GM19395 (cell line): ENCODE measurements at regions not wholly inside any gene's neighbourhood (a gene's known extent, or its start where the extent isn't known, plus 50 kb on each side); places are given as distances from the start of the nearest gene placed in this dataset.

Source experiments
- ATAC-seq: cut with Tn5 transposase; IDR thresholded peaks from one replicate; pipeline ENCODE4 v1.9.1; 2021; ENCODE audit warnings: mild to moderate bottlenecking, moderate library complexity; ENCODE audit not compliant: unreplicated experiment

GRCh38 chr1:81410351-81410750 is 390.4 kb upstream of the ADGRL2 start:
- no peak for ATAC-seq

DNA sequence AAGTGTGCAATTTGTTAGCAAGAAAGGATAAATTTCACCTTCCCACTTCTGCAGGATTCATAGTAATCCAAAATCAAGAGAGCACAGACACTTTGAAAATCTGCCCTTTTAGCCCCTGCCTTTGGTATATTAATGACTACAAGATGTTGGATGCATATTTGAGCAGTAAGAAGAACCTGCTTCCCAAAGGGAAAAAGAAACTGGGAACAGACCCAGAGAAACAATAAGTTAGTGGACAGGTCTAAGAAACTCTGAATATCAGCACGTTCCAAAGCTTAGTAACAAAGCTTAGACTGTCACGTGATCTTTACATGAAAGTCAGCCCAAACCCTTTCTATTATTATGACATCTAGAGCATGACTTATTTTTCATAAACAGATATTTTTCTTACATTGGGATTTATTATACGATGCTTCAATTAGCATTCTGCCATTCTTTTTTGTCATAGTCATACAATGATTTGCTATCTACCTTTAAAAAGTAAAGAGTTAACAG is 390.9 kb upstream of the ADGRL2 start:
- ATAC-seq = no peak

- ATAC-seq = no peak
These were observed 391.5 kb upstream of the ADGRL2 start for GRCh38 chr1:81409262-81409661.

DNA sequence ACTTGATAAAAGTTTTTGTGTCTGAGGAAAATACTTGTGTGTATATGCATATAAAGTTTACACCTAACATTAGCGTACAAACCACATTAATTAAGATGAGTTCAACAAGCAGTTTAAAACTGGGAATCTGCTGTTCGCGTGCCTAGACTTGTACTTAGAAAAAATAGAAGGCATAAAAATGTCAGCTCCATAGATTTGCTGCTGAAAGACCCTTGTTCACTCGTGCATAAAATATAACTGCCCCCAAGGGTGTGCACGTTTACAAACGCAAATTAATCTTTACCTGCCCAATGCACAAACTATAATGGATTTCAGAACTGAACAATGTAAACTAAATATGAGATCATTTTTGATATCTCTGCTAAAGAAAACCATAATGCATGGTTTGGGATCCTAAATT is 392.3 kb upstream of the ADGRL2 start:
- no peak for ATAC-seq

DNA sequence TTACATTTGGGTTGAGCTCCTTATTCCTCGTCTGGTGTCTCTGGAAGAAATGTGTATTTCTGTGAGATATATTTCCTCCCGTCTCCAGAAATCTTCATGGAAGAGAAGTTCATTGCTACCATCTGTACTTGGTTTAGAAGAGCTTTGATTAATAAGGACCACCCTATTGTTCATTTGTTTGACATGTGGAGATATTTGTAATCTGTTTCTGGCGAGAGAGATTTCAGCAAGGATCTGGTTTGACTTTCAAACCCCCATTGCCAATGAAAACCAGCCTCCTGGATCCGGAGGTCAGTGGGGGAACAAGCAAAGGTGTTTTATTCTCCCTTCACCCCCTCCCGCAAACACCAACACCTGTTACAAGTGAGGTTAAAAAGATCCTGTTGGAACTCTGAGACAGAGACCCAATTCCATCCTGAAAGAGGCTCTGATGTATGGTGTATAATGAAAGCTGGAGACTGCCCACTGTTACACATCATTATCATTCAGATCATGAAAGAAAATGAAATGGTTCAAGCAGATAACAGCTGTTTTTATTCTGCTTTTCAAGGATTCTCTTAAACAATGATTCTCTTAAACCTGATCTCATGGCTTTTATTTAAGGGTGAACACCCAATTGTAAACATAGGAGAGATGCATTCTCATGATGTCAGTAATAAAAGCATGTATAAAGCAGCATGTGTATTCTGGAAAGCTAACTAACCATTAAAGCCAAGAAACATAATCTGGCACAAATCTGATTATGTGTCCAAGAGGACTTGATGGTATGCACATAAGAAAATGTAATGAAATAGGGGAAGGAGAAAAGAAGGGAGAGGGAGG is 393.5 kb upstream of the ADGRL2 start:
- ATAC-seq = no peak

DNA sequence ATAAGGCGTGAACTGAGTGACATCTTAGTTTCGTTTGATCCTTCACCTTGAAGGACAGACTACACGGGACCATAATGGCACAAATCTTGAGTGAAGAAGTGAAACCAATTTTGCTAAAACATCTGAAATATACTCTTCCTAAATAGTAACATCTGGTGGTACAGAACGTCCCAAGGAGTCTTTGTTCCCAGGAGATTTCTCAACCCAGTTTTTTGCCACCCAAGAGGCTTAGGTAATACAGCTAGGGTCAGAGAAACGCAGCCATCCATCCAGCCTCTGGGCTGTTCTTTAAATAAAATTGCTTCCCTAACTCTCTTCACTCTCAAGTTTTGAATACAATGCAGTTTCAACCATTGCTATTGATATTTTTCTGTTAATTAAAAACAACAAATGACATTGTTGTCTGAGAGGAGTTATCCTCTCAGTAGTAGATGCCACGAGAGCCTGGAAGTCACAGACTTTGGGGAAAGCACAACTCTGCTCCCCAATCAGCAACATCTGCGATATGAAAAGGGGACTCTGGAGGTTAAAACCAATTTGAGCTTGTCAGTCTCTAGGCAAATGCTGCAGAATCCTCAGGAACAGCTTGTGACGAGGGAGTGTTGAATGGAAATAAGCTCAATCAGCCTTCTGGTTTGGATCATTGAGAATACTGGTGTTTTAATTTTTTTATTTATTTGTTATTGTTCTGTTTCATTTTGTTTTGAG is 394.3 kb upstream of the ADGRL2 start:
- no peak for ATAC-seq

GRCh38 chr1:81398041-81398440 is 402.7 kb upstream of the ADGRL2 start:
- no peak for ATAC-seq

GRCh38 chr1:81392526-81393226 is 408.1 kb upstream of the ADGRL2 start:
- no peak for ATAC-seq

DNA sequence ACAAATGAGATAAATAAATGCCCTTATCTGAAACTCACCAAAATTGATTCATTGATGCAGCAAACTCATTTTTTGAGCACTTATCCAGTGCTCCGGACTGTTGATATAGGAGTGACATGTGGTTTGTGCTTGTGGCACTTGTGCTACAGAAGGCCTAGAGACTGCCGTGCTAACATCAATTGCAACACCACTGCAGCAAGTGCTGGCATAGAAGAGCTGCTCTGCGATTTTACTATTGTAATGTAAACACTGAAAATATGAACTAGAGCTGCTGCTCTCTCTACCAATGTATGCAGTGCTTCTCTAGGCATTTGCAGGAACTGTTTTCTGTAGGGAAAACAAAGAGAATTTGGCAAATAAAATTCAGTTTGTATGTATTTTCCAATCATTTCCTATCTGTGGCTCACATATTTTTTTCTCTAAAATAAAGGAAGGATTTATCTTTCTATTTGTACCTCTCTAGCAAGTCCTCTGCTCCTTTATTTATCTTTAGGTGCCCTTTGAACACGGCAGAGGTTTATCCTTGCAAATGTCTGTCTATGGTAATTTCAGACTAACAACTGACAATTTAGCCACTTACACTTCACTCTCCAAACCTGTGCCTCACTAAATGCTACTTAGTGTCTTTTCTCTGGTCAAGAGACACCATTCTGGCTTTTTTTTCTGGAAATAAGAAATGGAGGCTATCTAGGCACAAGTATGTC is 409.5 kb upstream of the ADGRL2 start:
- no peak for ATAC-seq

- no peak for ATAC-seq
These were observed 412.3 kb upstream of the ADGRL2 start for GRCh38 chr1:81388435-81388834.

- no peak for ATAC-seq
These were observed 413.3 kb upstream of the ADGRL2 start for GRCh38 chr1:81387446-81387845.

- no peak for ATAC-seq
These were observed 418.2 kb upstream of the ADGRL2 start for GRCh38 chr1:81382561-81382960.

GRCh38 chr1:81381881-81382280 is 418.9 kb upstream of the ADGRL2 start:
- no peak for ATAC-seq

GRCh38 chr1:81380436-81380835 is 420.3 kb upstream of the ADGRL2 start:
- no peak for ATAC-seq

- ATAC-seq = no peak
These were observed 421.3 kb upstream of the ADGRL2 start for GRCh38 chr1:81379430-81379829.

DNA sequence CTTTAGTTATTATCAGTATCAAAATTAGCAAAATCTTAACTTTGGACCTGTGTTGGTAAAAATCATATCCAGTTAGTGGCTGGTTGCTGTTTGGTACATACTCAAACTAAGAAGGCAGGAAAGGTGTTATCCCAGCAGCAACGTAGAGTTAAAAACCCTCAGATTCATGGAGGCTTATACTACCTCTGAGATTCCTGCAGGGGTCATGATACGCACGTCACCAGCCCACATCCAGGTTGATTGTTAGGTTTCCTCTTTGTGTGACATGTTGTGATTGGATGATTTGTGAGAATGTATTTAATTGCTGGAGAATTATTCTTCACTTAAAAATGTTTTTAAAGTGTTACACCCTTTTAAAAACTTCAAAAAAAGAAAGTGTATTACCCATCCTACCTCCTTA is 423.3 kb upstream of the ADGRL2 start:
- ATAC-seq = no peak

DNA sequence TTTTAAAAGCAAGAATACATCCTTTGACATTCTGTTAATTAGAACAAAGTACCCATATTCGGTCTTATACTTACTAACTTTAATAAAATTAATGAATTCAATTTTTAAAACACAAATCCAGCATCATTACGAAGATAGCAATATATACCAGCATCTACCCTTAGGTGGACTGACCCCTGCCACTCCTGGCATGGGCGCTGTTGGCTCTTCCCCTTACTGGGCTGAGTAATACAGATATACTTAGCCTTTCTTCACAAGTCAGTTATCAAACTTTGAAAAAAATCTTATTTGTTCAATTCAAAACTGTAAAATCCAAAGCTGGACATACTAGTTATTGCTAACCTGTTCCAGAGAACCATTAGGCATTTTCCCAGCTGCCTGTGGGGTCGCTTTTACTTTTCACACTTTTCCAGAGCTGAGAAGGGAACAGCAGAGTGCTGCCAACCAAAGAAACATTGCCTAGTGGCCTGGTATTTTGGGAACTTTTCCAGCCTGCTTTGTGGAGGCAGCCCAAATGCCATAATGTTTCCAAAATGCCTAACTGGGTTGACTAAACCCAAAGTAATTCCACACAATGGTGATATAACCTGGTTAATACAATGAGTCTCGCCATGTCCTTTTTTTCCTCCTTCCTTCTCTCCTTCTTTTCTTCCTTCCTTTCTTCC is 424.7 kb upstream of the ADGRL2 start:
- no peak for ATAC-seq

DNA sequence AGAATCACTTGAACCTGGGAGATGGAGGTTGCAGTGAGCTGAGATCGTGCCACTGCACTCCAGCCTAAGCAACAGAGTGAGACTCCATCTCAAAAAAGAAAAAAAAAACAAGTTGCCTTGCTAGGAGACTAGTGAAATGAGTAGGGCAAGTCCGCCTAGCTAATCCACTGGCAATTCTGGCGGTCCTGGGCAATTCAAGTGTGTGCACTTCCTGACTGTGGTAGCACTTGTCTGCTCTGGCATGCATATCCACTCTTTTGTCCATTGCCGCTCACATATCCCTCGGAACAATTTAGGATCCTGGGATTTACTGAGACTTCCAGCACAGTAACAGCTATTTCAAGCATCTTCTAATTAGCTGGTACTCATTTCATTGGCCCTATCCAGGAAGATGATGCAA is 426.3 kb upstream of the ADGRL2 start:
- ATAC-seq = no peak

- ATAC-seq = no peak
These were observed 428.9 kb upstream of the ADGRL2 start for GRCh38 chr1:81371864-81372263.

DNA sequence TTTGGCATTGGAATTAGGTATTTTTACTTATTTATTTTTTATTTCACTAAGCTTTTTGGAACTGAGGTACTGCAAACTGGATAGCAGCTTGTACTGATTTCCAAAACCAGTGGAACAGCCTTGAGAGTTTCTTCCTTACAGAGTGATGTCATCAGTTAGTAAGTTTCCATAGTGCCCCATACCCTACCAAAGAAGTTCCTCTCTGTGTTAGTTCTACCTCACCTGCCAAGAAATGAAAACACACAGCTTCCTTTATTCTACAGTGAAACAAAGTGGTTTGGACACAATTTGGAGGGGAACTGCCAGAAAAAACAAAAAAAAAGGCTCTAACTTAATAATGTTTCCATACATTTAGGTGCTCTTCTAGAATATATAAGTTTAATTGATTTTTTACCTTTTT is 430.9 kb upstream of the ADGRL2 start:
- ATAC-seq = no peak

DNA sequence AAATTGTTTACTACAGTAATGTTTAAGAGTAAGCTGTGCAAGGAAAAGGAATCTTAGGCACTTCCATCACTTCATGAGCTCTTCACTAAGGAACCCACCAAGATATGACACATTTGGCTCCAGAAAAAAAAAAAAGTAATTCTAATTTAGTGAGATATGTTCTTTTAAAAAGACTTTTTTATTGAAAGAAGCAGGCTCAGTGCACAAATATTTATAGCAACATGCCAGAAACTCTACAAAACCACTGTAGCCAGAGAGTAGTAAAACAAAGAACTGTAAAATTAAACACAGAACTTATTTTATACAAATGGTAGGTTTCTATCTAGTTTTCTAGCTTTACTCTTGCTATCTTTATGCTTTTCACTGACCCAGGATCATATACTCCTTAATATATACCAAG is 434.6 kb upstream of the ADGRL2 start:
- ATAC-seq = no peak
